ENCODE measurements at regions not wholly inside any gene's neighbourhood (a gene's known extent, or its start where the extent isn't known, plus 50 kb on each side); places are given as distances from the start of the nearest gene placed in this dataset.

- TF ChIP-seq ETS1 (CRISPR knock-in tag; IDR thresholded peaks at IDR 0.05) (no peak), FOXJ3 (CRISPR knock-in tag; IDR thresholded peaks at IDR 0.05; ENCODE audit: borderline replicate concordance) (0 out of 2 replicates have a peak, but pooled peaks have one; percentile 19), ZNF121 (CRISPR knock-in tag; IDR thresholded peaks at IDR 0.05) (no peak), AFF4 (CRISPR knock-in tag; IDR thresholded peaks at IDR 0.05) (no peak), ZNF331 (CRISPR knock-in tag; IDR thresholded peaks at IDR 0.05) (0 out of 2 replicates have a peak, but pooled peaks have one; percentile 22), SETDB1 (CRISPR knock-in tag; IDR thresholded peaks at IDR 0.05; ENCODE audit: borderline replicate concordance) (no peak), PBX2 (CRISPR knock-in tag; IDR thresholded peaks at IDR 0.05) (no peak), HNF1B (CRISPR knock-in tag; IDR thresholded peaks at IDR 0.05) (no peak), KMT2A (CRISPR knock-in tag; IDR thresholded peaks at IDR 0.05) (0 out of 2 replicates have a peak, but pooled peaks have one; percentile 27), MED8 (CRISPR knock-in tag; IDR thresholded peaks at IDR 0.05; ENCODE audit: insufficient replicate concordance) (no peak), THAP11 (CRISPR knock-in tag; IDR thresholded peaks at IDR 0.05) (no peak), ZNF570 (CRISPR knock-in tag; IDR thresholded peaks at IDR 0.05; ENCODE audit: borderline replicate concordance) (no peak), SOX13 (IDR thresholded peaks at IDR 0.05) (no peak), SOX13 (CRISPR knock-in tag; conservative IDR thresholded peaks at IDR 0.05 in 1 of 2, IDR thresholded peaks at IDR 0.05 in 1 of 2) (peak in 1 of 2 experiments; percentile 49; a peak in 1 of 4 replicates), DDIT3 (CRISPR knock-in tag; IDR thresholded peaks at IDR 0.05) (no peak), SIN3A (IDR thresholded peaks at IDR 0.05; ENCODE audit: borderline replicate concordance, low read depth, low read length) (no peak), POLR2G (IDR thresholded peaks at IDR 0.05; ENCODE audit: low read depth, low read length) (peak; percentile 52; the same call in 1 of the 2 replicates), ZNF503 (CRISPR knock-in tag; IDR thresholded peaks at IDR 0.05) (no peak), SOX5 (CRISPR knock-in tag; IDR thresholded peaks at IDR 0.05; ENCODE audit: borderline replicate concordance) (peak; percentile 36; the same call in 1 of the 2 replicates)
These were observed 51.6 kb upstream of the HPDL start (continued) for GRCh38 chr1:45275054-45275453.
